Upper lobe of right lung (tissue), 1 donor: ENCODE measurements at regions not wholly inside any gene's neighbourhood (a gene's known extent, or its start where the extent isn't known, plus 50 kb on each side); places are given as distances from the start of the nearest gene placed in this dataset.

Experiments used
- ATAC-seq: fragments of 200-7000 bp; cut with Tn5 transposase; one replicate; pipeline ENCODE4 v1.9.1; 2020; ENCODE audit warnings: mild to moderate bottlenecking, moderate library complexity
- DNase-seq: peaks from one replicate; pipeline ENCODE4 v3.0.0-alpha.2; 2020
- H3K27ac ChIP-seq: fragments of 200-600 bp; one replicate; pipeline ENCODE4 v1.8.0; 2022
- H3K27me3 ChIP-seq: fragments of 200-600 bp; one replicate; pipeline ENCODE4 v1.8.0; 2022; ENCODE audit warnings: mild to moderate bottlenecking
- H3K36me3 ChIP-seq: fragments of 200-600 bp; one replicate; pipeline ENCODE4 v1.8.0; 2022
- H3K4me1 ChIP-seq: fragments of 200-600 bp; one replicate; pipeline ENCODE4 v1.8.0; 2022
- H3K4me3 ChIP-seq: fragments of 200-600 bp; one replicate; pipeline ENCODE4 v1.8.0; 2022; ENCODE audit warnings: mild to moderate bottlenecking
- H3K9me3 ChIP-seq: fragments of 200-600 bp; one replicate; pipeline ENCODE4 v1.8.0; 2022
- CTCF ChIP-seq: fragments of 200-600 bp; IDR thresholded peaks from one replicate; pipeline ENCODE4 v1.8.0; 2022; ENCODE audit warnings: antibody characterized with exemption
- intact Hi-C: fragments of 100-400 bp; cut with DNase I; formaldehyde crosslinking; loops from one replicate; pipeline ENCODE4 v1.11.0; 2022
- donor health status: DM: no; HTN: yes; CAD: no; lungs with severe emphysema.

DNA sequence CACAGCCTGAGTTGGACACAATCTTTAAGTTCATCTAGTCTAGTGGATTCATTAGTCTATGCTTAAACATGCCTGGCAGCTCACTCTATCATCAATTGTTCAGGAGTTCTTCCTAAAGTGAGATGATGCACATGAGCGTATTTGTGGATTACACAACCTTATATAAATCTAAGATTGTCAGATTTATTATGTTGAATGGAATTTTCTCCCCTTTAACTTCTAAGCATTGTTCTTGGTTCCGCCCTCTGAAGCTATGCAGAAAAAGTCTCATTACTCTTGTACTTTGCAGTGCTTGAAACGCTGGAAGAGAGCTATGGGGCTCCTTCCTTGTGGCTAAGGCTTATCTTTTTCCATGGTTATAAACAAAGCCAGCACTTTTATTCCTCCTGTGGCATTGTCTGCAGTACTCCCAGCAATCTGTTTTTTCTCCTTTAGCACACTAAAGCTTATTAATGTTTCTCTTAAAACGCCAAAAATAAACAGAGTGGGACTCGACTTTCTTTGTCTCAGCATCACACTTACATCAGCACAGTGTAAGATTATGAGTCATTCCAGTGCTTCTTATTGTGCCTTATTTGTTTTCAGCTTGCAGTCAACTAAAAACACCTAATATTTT, 316.8 kb upstream of the CAMK1G start:
- H3K4me1 ChIP-seq: no peaks in the 10 kb centered on the region
- H3K36me3 ChIP-seq: no peaks in the 10 kb centered on the region
- DNase-seq (no peak), ATAC-seq (no peak)
- H3K9me3 ChIP-seq: no peaks in the 10 kb centered on the region
- no peak for TF ChIP-seq CTCF
- intact Hi-C loops: no loop called here
- no peak overlapping the region for H3K4me3 ChIP-seq
- no peaks in the 10 kb centered on the region for H3K27me3 ChIP-seq
- no peak overlapping the region for H3K27ac ChIP-seq

DNA sequence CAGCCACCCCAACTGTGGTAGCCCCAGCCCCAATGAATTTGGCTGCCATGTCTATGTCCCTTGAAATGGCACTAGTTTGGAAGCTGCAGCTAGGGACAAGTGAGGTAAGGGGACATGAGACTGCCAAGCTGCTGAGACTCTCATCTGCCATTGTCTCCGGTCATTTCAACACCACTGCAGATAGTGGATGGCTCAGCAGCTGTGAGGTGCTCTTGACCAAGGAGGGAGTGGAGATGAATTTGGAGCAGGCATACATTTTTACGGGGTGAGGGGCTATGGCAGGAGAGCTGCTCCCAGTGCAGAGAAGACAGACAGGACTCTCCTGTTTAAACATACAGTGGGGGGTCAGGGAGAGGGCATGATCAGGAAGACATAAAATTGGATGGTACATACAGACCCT, 315.5 kb upstream of the CAMK1G start:
- Histone ChIP-seq H3K36me3 (no peaks in the 10 kb centered on the region), H3K9me3 (no peaks in the 10 kb centered on the region), H3K4me1 (no peaks in the 10 kb centered on the region), H3K4me3 (no peak overlapping the region), H3K27ac (no peak overlapping the region), H3K27me3 (no peaks in the 10 kb centered on the region)
- ATAC-seq: no peak
- TF ChIP-seq CTCF: no peak
- no peak for DNase-seq
- intact Hi-C loops: no loop called here

- Histone ChIP-seq H3K4me1 (no peaks in the 10 kb centered on the region), H3K36me3 (no peaks in the 10 kb centered on the region), H3K27ac (no peak overlapping the region), H3K4me3 (no peak overlapping the region), H3K9me3 (no peaks in the 10 kb centered on the region), H3K27me3 (no peaks in the 10 kb centered on the region)
- ATAC-seq (no peak), DNase-seq (no peak)
- no peak for TF ChIP-seq CTCF
- intact Hi-C loops: no loop called here
Observed at GRCh38 chr1:209268479-209268878, 315.0 kb upstream of the CAMK1G start.

DNA sequence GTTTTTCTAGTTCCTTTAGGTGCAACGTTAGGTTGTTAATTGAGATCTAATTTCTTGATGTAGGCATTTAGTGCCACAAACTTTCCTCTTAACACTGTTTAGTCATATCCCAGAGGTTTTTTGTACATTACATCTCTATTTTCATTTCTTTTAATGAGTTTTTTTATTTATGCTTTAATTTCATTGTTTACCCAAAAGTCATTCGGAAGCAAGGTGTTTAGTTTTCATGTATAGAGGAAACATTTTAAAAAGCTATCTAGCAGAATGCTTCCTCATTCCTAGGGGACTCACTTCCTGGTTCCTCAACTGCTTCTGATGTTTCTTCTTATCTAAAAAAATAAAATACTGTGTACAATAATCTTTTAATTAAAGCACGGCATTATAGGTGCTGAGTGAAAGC, 307.2 kb upstream of the CAMK1G start:
- Histone ChIP-seq H3K4me3 (no peak overlapping the region), H3K4me1 (no peaks in the 10 kb centered on the region), H3K9me3 (no peaks in the 10 kb centered on the region), H3K27me3 (peaks cover 6% of the 10 kb centered on the region), H3K36me3 (no peaks in the 10 kb centered on the region), H3K27ac (no peak overlapping the region)
- no peak for TF ChIP-seq CTCF
- ATAC-seq (no peak), DNase-seq (no peak)
- intact Hi-C loops: no loop called here

DNA sequence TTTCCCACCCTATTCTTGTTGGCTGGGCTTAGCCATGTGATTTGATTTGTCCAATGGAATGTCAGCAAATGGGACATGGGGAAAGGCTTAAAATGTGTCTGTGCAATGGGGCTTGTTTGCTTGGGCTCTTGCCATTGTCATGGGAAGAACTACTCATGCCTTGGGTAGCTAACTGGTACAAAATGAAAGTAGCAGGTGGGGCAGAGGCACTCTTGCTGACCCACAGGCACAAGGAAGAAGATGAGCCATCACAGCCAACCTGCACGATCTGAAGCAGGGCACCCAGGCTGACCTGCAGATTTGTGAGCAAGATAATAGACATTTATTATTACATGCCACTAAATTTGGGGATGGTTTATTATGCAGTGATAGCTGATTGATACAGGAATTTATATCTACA, 305.9 kb upstream of the CAMK1G start:
- TF ChIP-seq CTCF: no peak
- ATAC-seq (no peak), DNase-seq (no peak)
- H3K36me3 ChIP-seq: no peaks in the 10 kb centered on the region
- no peak overlapping the region for H3K27ac ChIP-seq
- H3K27me3 ChIP-seq: peaks cover 6% of the 10 kb centered on the region
- no peak overlapping the region for H3K4me3 ChIP-seq
- no peaks in the 10 kb centered on the region for H3K9me3 ChIP-seq
- intact Hi-C loops: no loop called here
- H3K4me1 ChIP-seq: no peaks in the 10 kb centered on the region

- H3K4me3 ChIP-seq: no peak overlapping the region
- H3K36me3 ChIP-seq: no peaks in the 10 kb centered on the region
- H3K4me1 ChIP-seq: no peaks in the 10 kb centered on the region
- DNase-seq (no peak), ATAC-seq (no peak)
- no peaks in the 10 kb centered on the region for H3K27me3 ChIP-seq
- no peak overlapping the region for H3K27ac ChIP-seq
- no peak for TF ChIP-seq CTCF
- H3K9me3 ChIP-seq: no peaks in the 10 kb centered on the region
- intact Hi-C loops: no loop called here
Observed at GRCh38 chr1:209291715-209292114, 291.8 kb upstream of the CAMK1G start.
